ENCODE measurements at regions not wholly inside any gene's neighbourhood (a gene's known extent, or its start where the extent isn't known, plus 50 kb on each side); places are given as distances from the start of the nearest gene placed in this dataset.

DNA sequence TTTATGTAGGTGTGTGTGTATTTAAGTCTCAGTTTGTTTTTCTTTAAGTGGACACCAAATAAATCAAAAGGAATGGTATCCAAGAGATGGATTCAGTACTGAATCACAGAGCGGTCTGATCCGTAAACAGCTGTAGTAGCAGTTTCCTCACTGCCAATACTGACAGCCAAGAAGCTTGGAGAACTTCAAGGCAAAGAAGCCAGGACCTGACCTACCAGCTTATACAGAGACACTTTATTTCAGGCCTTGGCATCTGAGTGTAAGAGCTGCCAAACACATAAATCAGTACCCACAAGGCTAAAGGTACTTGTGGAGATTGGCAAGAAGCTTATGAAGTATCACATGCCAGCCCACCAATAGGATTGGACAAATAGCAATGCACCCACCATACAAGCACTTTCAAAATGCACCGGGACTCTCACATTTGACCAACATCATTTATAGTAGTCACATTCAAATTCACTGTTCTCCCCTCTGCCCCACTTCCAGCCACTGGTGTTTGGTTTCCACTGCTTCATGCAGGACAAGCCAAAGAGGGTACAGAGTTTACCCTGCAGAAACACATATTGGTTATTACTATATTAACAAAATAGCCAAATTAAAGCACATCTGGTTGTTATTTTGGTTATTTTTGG is 357.9 kb downstream of the KLF12 start:
- no peak overlapping the region for H3K4me3 ChIP-seq (ENCODE audit: low read depth, low read length)
- POLR2A ChIA-PET = no interaction called here
- CTCF ChIA-PET = no interaction called here

DNA sequence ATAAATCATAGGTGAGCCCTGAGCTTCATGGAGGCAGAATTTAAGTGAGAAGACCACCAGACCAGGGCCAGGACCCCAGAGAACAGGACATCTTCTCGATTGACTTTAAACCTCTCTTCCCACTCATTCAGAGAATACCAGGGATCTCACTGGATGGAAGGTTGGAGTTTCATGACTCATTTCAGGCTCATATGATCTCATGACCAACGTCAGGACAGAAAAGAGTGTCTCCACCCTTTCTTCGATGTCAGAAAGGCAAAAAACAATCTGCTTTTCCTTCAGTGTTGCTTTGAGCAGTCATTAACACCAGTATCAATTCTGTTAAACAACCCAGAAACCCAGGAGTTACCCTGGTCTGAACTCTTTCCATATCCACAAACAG is 361.0 kb downstream of the KLF12 start:
- Histone ChIP-seq H3K4me1 (ENCODE audit: control insufficient read depth, insufficient read depth, low read length) (no peaks in the 10 kb centered on the region), H3K4me3 (ENCODE audit: low read depth, low read length) (no peak overlapping the region), H3K27ac (ENCODE audit: extremely low read depth, low read depth, low read length) (no peak overlapping the region), H3K36me3 (ENCODE audit: control insufficient read depth in 2 of 2, insufficient read depth in 1 of 2, low read length in 2 of 2) (no peaks in the 10 kb centered on the region), H3K9me3 (ENCODE audit: control insufficient read depth, insufficient read depth, low read depth, low read length) (no peaks in the 10 kb centered on the region)
- TF ChIP-seq ZNF37A (tag by site-specific recombination; IDR thresholded peaks at IDR 0.05) (no peak), ZNF184 (tag by site-specific recombination; IDR thresholded peaks at IDR 0.05) (no peak), ZBTB11 (tag by site-specific recombination; conservative IDR thresholded peaks at IDR 0.05; ENCODE audit: low read depth) (no peak), ZNF140 (tag by site-specific recombination; IDR thresholded peaks at IDR 0.05) (no peak), ZNF473 (tag by site-specific recombination; IDR thresholded peaks at IDR 0.05) (no peak), ZNF776 (tag by site-specific recombination; IDR thresholded peaks at IDR 0.05; ENCODE audit: borderline replicate concordance) (no peak), ZNF629 (tag by site-specific recombination; IDR thresholded peaks at IDR 0.05) (no peak), ZNF549 (tag by site-specific recombination; IDR thresholded peaks at IDR 0.05) (no peak), ZNF362 (tag by site-specific recombination; IDR thresholded peaks at IDR 0.05) (no peak), ZNF19 (tag by site-specific recombination; IDR thresholded peaks at IDR 0.05; ENCODE audit: low read depth) (no peak)
- CTCF ChIA-PET = no interaction called here
- POLR2A ChIA-PET = no interaction called here

More for the DNA sequence above, 357.9 kb downstream of the KLF12 start:
- no peaks in the 10 kb centered on the region for H3K9me3 ChIP-seq (ENCODE audit: control insufficient read depth, insufficient read depth, low read depth, low read length)
- no peaks in the 10 kb centered on the region for H3K36me3 ChIP-seq (ENCODE audit: control insufficient read depth in 2 of 2, insufficient read depth in 1 of 2, low read length in 2 of 2)
- no peaks in the 10 kb centered on the region for H3K4me1 ChIP-seq (ENCODE audit: control insufficient read depth, insufficient read depth, low read length)
- no peak overlapping the region for H3K27ac ChIP-seq (ENCODE audit: extremely low read depth, low read depth, low read length)
- TF ChIP-seq ZNF837 (tag by site-specific recombination; IDR thresholded peaks at IDR 0.05) (no peak), ZNF121 (tag by site-specific recombination; IDR thresholded peaks at IDR 0.05) (no peak), ZNF623 (tag by site-specific recombination; IDR thresholded peaks at IDR 0.05) (no peak), ZNF114 (tag by site-specific recombination; IDR thresholded peaks at IDR 0.05) (no peak), YY2 (tag by site-specific recombination; IDR thresholded peaks at IDR 0.05) (no peak), ZNF211 (tag by site-specific recombination; IDR thresholded peaks at IDR 0.05; ENCODE audit: low read depth) (no peak), ZNF777 (tag by site-specific recombination; IDR thresholded peaks at IDR 0.05; ENCODE audit: borderline replicate concordance) (no peak), ZNF488 (tag by site-specific recombination; IDR thresholded peaks at IDR 0.05) (no peak), KLF9 (tag by site-specific recombination; IDR thresholded peaks at IDR 0.05; ENCODE audit: low read depth) (no peak), ZNF341 (tag by site-specific recombination; IDR thresholded peaks at IDR 0.05; ENCODE audit: low read depth) (no peak), ZNF585B (tag by site-specific recombination; IDR thresholded peaks at IDR 0.05) (no peak), ZNF221 (tag by site-specific recombination; IDR thresholded peaks at IDR 0.05; ENCODE audit: borderline replicate concordance) (no peak), PBX3 (CRISPR knock-in tag; IDR thresholded peaks at IDR 0.05) (no peak), ZNF629 (tag by site-specific recombination; IDR thresholded peaks at IDR 0.05) (no peak), KLF1 (tag by site-specific recombination; IDR thresholded peaks at IDR 0.05) (no peak)
- TF ChIP-seq, protein P1, sequence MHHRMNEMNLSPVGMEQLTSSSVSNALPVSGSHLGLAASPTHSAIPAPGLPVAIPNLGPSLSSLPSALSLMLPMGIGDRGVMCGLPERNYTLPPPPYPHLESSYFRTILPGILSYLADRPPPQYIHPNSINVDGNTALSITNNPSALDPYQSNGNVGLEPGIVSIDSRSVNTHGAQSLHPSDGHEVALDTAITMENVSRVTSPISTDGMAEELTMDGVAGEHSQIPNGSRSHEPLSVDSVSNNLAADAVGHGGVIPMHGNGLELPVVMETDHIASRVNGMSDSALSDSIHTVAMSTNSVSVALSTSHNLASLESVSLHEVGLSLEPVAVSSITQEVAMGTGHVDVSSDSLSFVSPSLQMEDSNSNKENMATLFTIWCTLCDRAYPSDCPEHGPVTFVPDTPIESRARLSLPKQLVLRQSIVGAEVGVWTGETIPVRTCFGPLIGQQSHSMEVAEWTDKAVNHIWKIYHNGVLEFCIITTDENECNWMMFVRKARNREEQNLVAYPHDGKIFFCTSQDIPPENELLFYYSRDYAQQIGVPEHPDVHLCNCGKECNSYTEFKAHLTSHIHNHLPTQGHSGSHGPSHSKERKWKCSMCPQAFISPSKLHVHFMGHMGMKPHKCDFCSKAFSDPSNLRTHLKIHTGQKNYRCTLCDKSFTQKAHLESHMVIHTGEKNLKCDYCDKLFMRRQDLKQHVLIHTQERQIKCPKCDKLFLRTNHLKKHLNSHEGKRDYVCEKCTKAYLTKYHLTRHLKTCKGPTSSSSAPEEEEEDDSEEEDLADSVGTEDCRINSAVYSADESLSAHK (tag by site-specific recombination; IDR thresholded peaks at IDR 0.05) = no peak
- TF ChIP-seq, protein P2, sequence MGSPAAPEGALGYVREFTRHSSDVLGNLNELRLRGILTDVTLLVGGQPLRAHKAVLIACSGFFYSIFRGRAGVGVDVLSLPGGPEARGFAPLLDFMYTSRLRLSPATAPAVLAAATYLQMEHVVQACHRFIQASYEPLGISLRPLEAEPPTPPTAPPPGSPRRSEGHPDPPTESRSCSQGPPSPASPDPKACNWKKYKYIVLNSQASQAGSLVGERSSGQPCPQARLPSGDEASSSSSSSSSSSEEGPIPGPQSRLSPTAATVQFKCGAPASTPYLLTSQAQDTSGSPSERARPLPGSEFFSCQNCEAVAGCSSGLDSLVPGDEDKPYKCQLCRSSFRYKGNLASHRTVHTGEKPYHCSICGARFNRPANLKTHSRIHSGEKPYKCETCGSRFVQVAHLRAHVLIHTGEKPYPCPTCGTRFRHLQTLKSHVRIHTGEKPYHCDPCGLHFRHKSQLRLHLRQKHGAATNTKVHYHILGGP (tag by site-specific recombination; IDR thresholded peaks at IDR 0.05) = no peak

Measured in HEK293 (cell line).